ENCODE measurements at regions not wholly inside any gene's neighbourhood (a gene's known extent, or its start where the extent isn't known, plus 50 kb on each side); places are given as distances from the start of the nearest gene placed in this dataset.
A peak's percentile ranks its signal among the peaks of the same experiment; 100 is the strongest.

DNA sequence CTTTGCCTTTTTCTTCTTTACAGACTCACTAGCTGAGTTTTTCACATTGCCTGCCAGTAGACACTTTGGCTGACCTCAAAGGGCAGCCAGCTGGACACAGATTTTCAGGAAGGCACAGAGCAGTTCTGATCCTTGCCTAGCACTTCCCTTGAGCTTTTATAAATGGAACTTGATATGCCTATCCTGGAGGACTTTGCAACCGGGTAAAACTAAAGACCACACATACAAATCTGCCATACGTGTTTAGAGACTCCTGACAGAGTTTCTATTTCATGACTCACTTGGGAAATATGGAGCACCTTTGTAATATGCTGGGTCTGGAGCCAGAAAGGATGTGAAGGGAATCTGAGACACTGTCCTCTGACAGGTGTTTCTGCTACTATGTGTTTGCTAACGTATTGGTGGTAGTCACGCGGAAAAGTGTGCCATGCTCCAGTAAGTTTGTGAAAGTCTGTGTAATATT, 56.7 kb upstream of the RASSF6 start:
- Histone ChIP-seq H3K27me3 (replicated peaks in 1 of 2; ENCODE audit: control insufficient read depth in 2 of 2, insufficient read depth in 2 of 2, low read length in 1 of 2) (no peaks in the 10 kb centered on the region), H3K9ac (ENCODE audit: control insufficient read depth, insufficient read depth, low read length) (no peak overlapping the region), H3K27ac (ENCODE audit: control insufficient read depth, insufficient read depth) (no peak overlapping the region), H3K36me3 (ENCODE audit: control insufficient read depth in 2 of 2, insufficient read depth in 2 of 2, low read length in 1 of 2) (no peaks in the 10 kb centered on the region), H3K4me1 (ENCODE audit: control insufficient read depth, insufficient read depth, low read length) (no peaks in the 10 kb centered on the region), H4K20me1 (ENCODE audit: control insufficient read depth, insufficient read depth) (no peaks in the 10 kb centered on the region), H3K4me3 (no peak overlapping the region), H3K9me3 (replicated peaks; ENCODE audit: control insufficient read depth, insufficient read depth, low read length) (no peaks in the 10 kb centered on the region), H3K79me2 (ENCODE audit: control insufficient read depth, insufficient read depth, low read length) (no peaks in the 10 kb centered on the region), H3K4me2 (ENCODE audit: control insufficient read depth, insufficient read depth) (no peak overlapping the region), H2AFZ (ENCODE audit: control insufficient read depth, low read depth, low read length) (no peak overlapping the region)
- WGBS (ENCODE audit: insufficient coverage, insufficient replicate concordance, low lambda C conversion rate, missing lambda C conversion rate): 1% methylated on average over 5 of the region's 5 CpGs
- no peak for TF ChIP-seq RELA (IDR thresholded peaks at IDR 0.05; ENCODE audit: borderline replicate concordance, partially characterized antibody)
- TF ChIP-seq, protein P1, sequence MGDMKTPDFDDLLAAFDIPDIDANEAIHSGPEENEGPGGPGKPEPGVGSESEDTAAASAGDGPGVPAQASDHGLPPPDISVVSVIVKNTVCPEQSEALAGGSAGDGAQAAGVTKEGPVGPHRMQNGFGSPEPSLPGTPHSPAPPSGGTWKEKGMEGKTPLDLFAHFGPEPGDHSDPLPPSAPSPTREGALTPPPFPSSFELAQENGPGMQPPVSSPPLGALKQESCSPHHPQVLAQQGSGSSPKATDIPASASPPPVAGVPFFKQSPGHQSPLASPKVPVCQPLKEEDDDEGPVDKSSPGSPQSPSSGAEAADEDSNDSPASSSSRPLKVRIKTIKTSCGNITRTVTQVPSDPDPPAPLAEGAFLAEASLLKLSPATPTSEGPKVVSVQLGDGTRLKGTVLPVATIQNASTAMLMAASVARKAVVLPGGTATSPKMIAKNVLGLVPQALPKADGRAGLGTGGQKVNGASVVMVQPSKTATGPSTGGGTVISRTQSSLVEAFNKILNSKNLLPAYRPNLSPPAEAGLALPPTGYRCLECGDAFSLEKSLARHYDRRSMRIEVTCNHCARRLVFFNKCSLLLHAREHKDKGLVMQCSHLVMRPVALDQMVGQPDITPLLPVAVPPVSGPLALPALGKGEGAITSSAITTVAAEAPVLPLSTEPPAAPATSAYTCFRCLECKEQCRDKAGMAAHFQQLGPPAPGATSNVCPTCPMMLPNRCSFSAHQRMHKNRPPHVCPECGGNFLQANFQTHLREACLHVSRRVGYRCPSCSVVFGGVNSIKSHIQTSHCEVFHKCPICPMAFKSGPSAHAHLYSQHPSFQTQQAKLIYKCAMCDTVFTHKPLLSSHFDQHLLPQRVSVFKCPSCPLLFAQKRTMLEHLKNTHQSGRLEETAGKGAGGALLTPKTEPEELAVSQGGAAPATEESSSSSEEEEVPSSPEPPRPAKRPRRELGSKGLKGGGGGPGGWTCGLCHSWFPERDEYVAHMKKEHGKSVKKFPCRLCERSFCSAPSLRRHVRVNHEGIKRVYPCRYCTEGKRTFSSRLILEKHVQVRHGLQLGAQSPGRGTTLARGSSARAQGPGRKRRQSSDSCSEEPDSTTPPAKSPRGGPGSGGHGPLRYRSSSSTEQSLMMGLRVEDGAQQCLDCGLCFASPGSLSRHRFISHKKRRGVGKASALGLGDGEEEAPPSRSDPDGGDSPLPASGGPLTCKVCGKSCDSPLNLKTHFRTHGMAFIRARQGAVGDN (IDR thresholded peaks at IDR 0.05): 0 out of 2 replicates have a peak, but pooled peaks have one; percentile 24
- TF ChIP-seq PAX5 (IDR thresholded peaks at IDR 0.05; ENCODE audit: borderline replicate concordance, low read depth, low read length): peak; percentile 24; the same call in 1 of the 2 replicates
- TF ChIP-seq KAT2A (conservative IDR thresholded peaks at IDR 0.05; ENCODE audit: control insufficient read depth, low read depth, low read length): no peak
- TF ChIP-seq KDM1A (IDR thresholded peaks at IDR 0.05; ENCODE audit: borderline replicate concordance): no peak
- peak; percentile 27 to 31; a peak in 2 of 4 replicates for TF ChIP-seq IKZF2 (IDR thresholded peaks at IDR 0.05)
- TF ChIP-seq BHLHE40 (IDR thresholded peaks at IDR 0.05; ENCODE audit: borderline replicate concordance in 1 of 2, low read depth in 2 of 2, low read length in 1 of 2): peak in 1 of 2 experiments; percentile 66; a peak in 2 of 4 replicates
- peak; percentile 46 for TF ChIP-seq IKZF1 (conservative IDR thresholded peaks at IDR 0.05)
- RAD21 ChIA-PET (ENCODE audit: unreplicated experiment): interaction anchor here (1.2 kb wide), 1 partner anchor 23 kb away, joined by 4 read pairs; no protein-coding TSS in a partner anchor
- POLR2A ChIA-PET: no interaction called here
- SMC1A ChIA-PET (ENCODE audit: uncharacterized antibody, unreplicated experiment): interaction anchor here (0.6 to 3.1 kb wide), 12 partner anchors 10 to 498 kb away, joined by 3 to 9 read pairs (median 4); no protein-coding TSS in a partner anchor
- intact Hi-C loops (cut with micrococcal nuclease; ENCODE audit: unreplicated experiment) (no loop called here), in situ Hi-C loops (cut with MboI) (no loop called here)
- no peak for FAIRE-seq
- CTCF ChIA-PET: interaction anchor here (0.8 to 6.1 kb wide), 5 partner anchors 10 to 454 kb away, joined by 3 to 43 read pairs (median 4); no protein-coding TSS in a partner anchor
- BruUV-seq (replicated peaks): no TSS peak
- DNase-seq (ENCODE audit: low read depth, low spot score): peak; percentile 19
- peak; percentile 81 for ATAC-seq

Measured in GM12878 (cell line).